ENCODE measurements at regions not wholly inside any gene's neighbourhood (a gene's known extent, or its start where the extent isn't known, plus 50 kb on each side); places are given as distances from the start of the nearest gene placed in this dataset.
A peak's percentile ranks its signal among the peaks of the same experiment; 100 is the strongest.

GRCh38 chr15:93231261-93231925, 142.4 kb upstream of the RGMA start:
- ATAC-seq, result no peak

- ATAC-seq, result no peak
Measured at GRCh38 chr15:93228546-93228945, 139.5 kb upstream of the RGMA start.

GRCh38 chr15:93223803-93224202, 134.8 kb upstream of the RGMA start:
- no peak for ATAC-seq

GRCh38 chr15:93221759-93222158, 132.7 kb upstream of the RGMA start:
- no peak for ATAC-seq

GRCh38 chr15:93219859-93220420, 130.9 kb upstream of the RGMA start:
- ATAC-seq, result no peak

- ATAC-seq, result no peak
Measured at GRCh38 chr15:93217343-93217742, 128.3 kb upstream of the RGMA start.

GRCh38 chr15:93214106-93214505, 125.1 kb upstream of the RGMA start:
- ATAC-seq, result no peak

GRCh38 chr15:93213281-93213680, 124.3 kb upstream of the RGMA start:
- ATAC-seq, result no peak

GRCh38 chr15:93212578-93212977, 123.6 kb upstream of the RGMA start:
- no peak for ATAC-seq

GRCh38 chr15:93210995-93211394, 122.0 kb upstream of the RGMA start:
- ATAC-seq, result peak; percentile 57

GRCh38 chr15:93209690-93210445, 120.9 kb upstream of the RGMA start:
- peak; percentile 74 for ATAC-seq

- ATAC-seq, result no peak
Measured at GRCh38 chr15:93206893-93207292, 117.9 kb upstream of the RGMA start.

- ATAC-seq, result no peak
Measured at GRCh38 chr15:93205413-93205812, 116.4 kb upstream of the RGMA start.

- ATAC-seq, result no peak
Measured at GRCh38 chr15:93203036-93203435, 114.0 kb upstream of the RGMA start.

- ATAC-seq, result no peak
Measured at GRCh38 chr15:93202405-93202804, 113.4 kb upstream of the RGMA start.

GRCh38 chr15:93201940-93202339, 112.9 kb upstream of the RGMA start:
- no peak for ATAC-seq

- no peak for ATAC-seq
Measured at GRCh38 chr15:93200837-93201226, 111.8 kb upstream of the RGMA start.

GRCh38 chr15:93200081-93200836, 111.2 kb upstream of the RGMA start:
- ATAC-seq, result no peak

- ATAC-seq, result no peak
Measured at GRCh38 chr15:93196135-93196670, 107.2 kb upstream of the RGMA start.

GRCh38 chr15:93195109-93195508, 106.1 kb upstream of the RGMA start:
- ATAC-seq, result no peak

- no peak for ATAC-seq
Measured at GRCh38 chr15:93190238-93190637, 101.2 kb upstream of the RGMA start.

GRCh38 chr15:93189561-93189960, 100.5 kb upstream of the RGMA start:
- ATAC-seq, result no peak

GRCh38 chr15:93188236-93188635, 99.2 kb upstream of the RGMA start:
- no peak for ATAC-seq

Measured in esophagus mucosa (tissue), 1 donor.